Upper lobe of left lung (tissue), 4 donors: ENCODE measurements at regions not wholly inside any gene's neighbourhood (a gene's known extent, or its start where the extent isn't known, plus 50 kb on each side); places are given as distances from the start of the nearest gene placed in this dataset.

ENCODE experiments used
- CTCF ChIP-seq, 6 experiments: fragments of 450-650 bp in 4 of 6; fragments of 200-600 bp in 2 of 6; sonication (generic) in 2 of 6; IDR thresholded peaks; one replicate each; pipeline ENCODE4 v1.5.1; 2016 to 2019; ENCODE audit warnings: antibody characterized with exemption in 6 of 6
- EP300 ChIP-seq, 4 donors: sonication (generic); formaldehyde crosslinking; IDR thresholded peaks; one replicate each; pipeline ENCODE4 v1.5.1; 2017; ENCODE audit warnings: antibody characterized with exemption in 4 of 4, control low read depth in 2 of 4
- POLR2AphosphoS5 ChIP-seq, 2 donors: sonication (generic); formaldehyde crosslinking; IDR thresholded peaks; one replicate each; pipeline ENCODE4 v1.5.1; 2017; ENCODE audit warnings: antibody characterized with exemption in 2 of 2

GRCh38 chr12:78403136-78403535 lies 461.4 kb upstream of the SYT1 start:
- TF ChIP-seq POLR2AphosphoS5 (IDR thresholded peaks at IDR 0.05) (no peak), CTCF (IDR thresholded peaks at IDR 0.05) (no peak), EP300 (IDR thresholded peaks at IDR 0.05) (no peak)
